OCI-LY7 (cell line): ENCODE measurements at regions not wholly inside any gene's neighbourhood (a gene's known extent, or its start where the extent isn't known, plus 50 kb on each side); places are given as distances from the start of the nearest gene placed in this dataset.
"Not testable (repeated sequence)": the region's sequence is repeated elsewhere in the genome, so short reads cannot be mapped to it uniquely, and the experiment has no call there.

ENCODE experiments used
- BruUV-seq: library from RNA; stranded (reverse); fragments of 400-500 nt; replicated peaks from 2 replicates; lab custom pipeline; 2021; lab: Mats Ljungman, UMichigan
- CTCF ChIA-PET: fragments of 300-600 bp; sonication (Branson Sonifier 250); formaldehyde crosslinking; loops from one replicate; lab custom pipeline; 2022; ENCODE audit warnings: antibody characterized with exemption; ENCODE audit not compliant: unreplicated experiment; lab: Charles Lee
- POLR2A ChIA-PET: fragments of 300-600 bp; sonication (Branson Sonifier 250); formaldehyde crosslinking; loops from one replicate; lab custom pipeline; 2022; ENCODE audit warnings: antibody characterized with exemption; lab: Charles Lee
- DNase-seq: peaks from one replicate; pipeline ENCODE4 v3.0.0-alpha.2; 2015; ENCODE audit warnings: low spot score
- H2AFZ ChIP-seq: fragments of 200-600 bp; sonication (generic), shearing (Covaris generic); 2 replicates; pipeline ENCODE4 v1.6.1; 2014; ENCODE audit warnings: mild to moderate bottlenecking, antibody characterized with exemption, low read length, moderate library complexity
- H3K27ac ChIP-seq: fragments of 200-600 bp; sonication (generic); 2 replicates; pipeline ENCODE4 v1.5.1; 2014; ENCODE audit warnings: mixed run types, low read depth, mild to moderate bottlenecking, moderate library complexity, low read length, inconsistent platforms; ENCODE audit not compliant: poor library complexity, severe bottlenecking
- H3K36me3 ChIP-seq: fragments of 200-600 bp; sonication (generic); 2 replicates; pipeline ENCODE4 v1.6.1; 2014; ENCODE audit warnings: mild to moderate bottlenecking, antibody characterized with exemption, low read length, moderate library complexity, mixed read lengths; ENCODE audit not compliant: insufficient read depth
- H3K4me1 ChIP-seq: fragments of 200-600 bp; sonication (generic); 2 replicates; pipeline ENCODE4 v1.5.1; 2014; ENCODE audit warnings: mild to moderate bottlenecking, low read length; ENCODE audit not compliant: insufficient read depth, poor library complexity, severe bottlenecking
- H3K4me2 ChIP-seq: fragments of 200-600 bp; sonication (generic); 2 replicates; pipeline ENCODE4 v1.6.1; 2014; ENCODE audit warnings: mild to moderate bottlenecking, low read length
- H3K4me3 ChIP-seq: fragments of 200-600 bp; sonication (generic); 2 replicates; pipeline ENCODE4 v1.5.1; 2014; ENCODE audit warnings: mild to moderate bottlenecking, low read depth, low read length; ENCODE audit not compliant: poor library complexity, severe bottlenecking
- H3K79me2 ChIP-seq: fragments of 200-600 bp; sonication (generic); 2 replicates; pipeline ENCODE4 v1.6.1; 2016; ENCODE audit warnings: low read depth, mild to moderate bottlenecking, low read length, moderate library complexity, mixed read lengths; ENCODE audit not compliant: insufficient read depth
- H3K9me2 ChIP-seq: fragments of 200-600 bp; sonication (generic); 2 replicates; pipeline ENCODE4 v1.6.1; 2016; ENCODE audit warnings: mild to moderate bottlenecking, low read length, mixed read lengths; ENCODE audit not compliant: insufficient read depth
- H3K9me3 ChIP-seq: fragments of 200-600 bp; sonication (generic); 2 replicates; pipeline ENCODE4 v1.6.1; 2014; ENCODE audit warnings: mild to moderate bottlenecking, mixed run types, low read length, mixed read lengths
- H4K20me1 ChIP-seq: fragments of 200-600 bp; sonication (generic); 2 replicates; pipeline ENCODE4 v1.6.1; 2014; ENCODE audit warnings: mild to moderate bottlenecking, antibody characterized with exemption, low read length, moderate library complexity, mixed read lengths; ENCODE audit not compliant: insufficient read depth
- CTCF ChIP-seq: fragments of 200-600 bp; sonication (generic); conservative IDR thresholded peaks from 2 replicates; pipeline ENCODE4 v1.5.1; 2014; ENCODE audit warnings: mild to moderate bottlenecking, antibody characterized with exemption, low read length, moderate library complexity, mixed read lengths
- EZH2phosphoT487 ChIP-seq: fragments of 200-600 bp; sonication (generic); IDR thresholded peaks from 2 replicates; pipeline ENCODE4 v1.6.1; 2018; ENCODE audit warnings: low read depth, borderline replicate concordance, mild to moderate bottlenecking, mixed run types, antibody characterized with exemption, low read length, moderate library complexity, mixed read lengths
- intact Hi-C: fragments of 100-400 bp; cut with micrococcal nuclease; formaldehyde crosslinking; loops from one replicate; pipeline ENCODE4 v1.10.0; 2022; ENCODE audit not compliant: unreplicated experiment

DNA sequence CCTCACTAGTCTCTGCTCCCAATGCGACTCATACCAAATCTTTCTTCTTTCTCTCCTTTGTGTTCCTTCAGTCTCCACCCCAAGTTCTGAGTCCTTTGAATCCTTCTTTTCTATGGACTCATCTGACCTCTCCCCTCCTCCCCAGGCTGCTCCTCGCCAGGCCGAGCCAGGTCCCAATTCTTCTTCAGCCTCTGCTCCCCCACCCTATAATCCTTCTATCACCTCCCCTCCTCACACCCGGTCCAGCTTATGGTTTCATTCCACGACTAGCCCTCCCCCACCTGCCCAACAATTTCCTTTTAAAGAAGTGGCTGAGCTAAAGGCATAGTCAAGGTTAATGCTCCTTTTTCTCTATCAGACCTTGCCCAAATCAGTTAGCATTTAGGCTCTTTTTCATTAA lies 518.5 kb downstream of the MATN1 start:
- H2AFZ ChIP-seq, POLR2A ChIA-PET, H3K9me2 ChIP-seq, H4K20me1 ChIP-seq, H3K36me3 ChIP-seq, intact Hi-C loops, H3K27ac ChIP-seq, H3K4me2 ChIP-seq, BruUV-seq, DNase-seq, H3K4me3 ChIP-seq, H3K4me1 ChIP-seq, H3K9me3 ChIP-seq, H3K79me2 ChIP-seq, CTCF ChIA-PET: not testable (repeated sequence)

- H3K36me3 ChIP-seq = no peaks in the 10 kb centered on the region
- no peaks in the 10 kb centered on the region for H4K20me1 ChIP-seq
- no peak for DNase-seq
- ChIA-PET CTCF (no interaction called here), POLR2A (interaction anchor here (0.7 kb wide), 1 partner anchor 307 kb away, joined by 6 read pairs; no protein-coding TSS in a partner anchor)
- no peaks in the 10 kb centered on the region for H3K4me1 ChIP-seq
- no peak for TF ChIP-seq EZH2phosphoT487
- no peak for TF ChIP-seq CTCF
- no peaks in the 10 kb centered on the region for H3K9me3 ChIP-seq
- no peak overlapping the region for H3K4me3 ChIP-seq
- H3K27ac ChIP-seq = no peak overlapping the region
- intact Hi-C loops = no loop called here
- no TSS peak for BruUV-seq
- no peaks in the 10 kb centered on the region for H3K9me2 ChIP-seq
- no peak overlapping the region for H2AFZ ChIP-seq
- no peak overlapping the region for H3K4me2 ChIP-seq
- no peaks in the 10 kb centered on the region for H3K79me2 ChIP-seq
Observed at GRCh38 chr1:30201015-30201414, 522.4 kb downstream of the MATN1 start.

GRCh38 chr1:30200161-30200560 lies 523.2 kb downstream of the MATN1 start:
- no peaks in the 10 kb centered on the region for H3K36me3 ChIP-seq
- no peaks in the 10 kb centered on the region for H4K20me1 ChIP-seq
- no peak for TF ChIP-seq CTCF
- TF ChIP-seq EZH2phosphoT487 = no peak
- ChIA-PET POLR2A (no interaction called here), CTCF (no interaction called here)
- no peaks in the 10 kb centered on the region for H3K79me2 ChIP-seq
- no peak overlapping the region for H2AFZ ChIP-seq
- no peak overlapping the region for H3K4me2 ChIP-seq
- no peaks in the 10 kb centered on the region for H3K4me1 ChIP-seq
- no peaks in the 10 kb centered on the region for H3K9me3 ChIP-seq
- no peak overlapping the region for H3K27ac ChIP-seq
- no peaks in the 10 kb centered on the region for H3K9me2 ChIP-seq
- no peak for DNase-seq
- BruUV-seq = no TSS peak
- intact Hi-C loops = no loop called here
- no peak overlapping the region for H3K4me3 ChIP-seq
